WTC11 (cell line): ENCODE measurements at regions not wholly inside any gene's neighbourhood (a gene's known extent, or its start where the extent isn't known, plus 50 kb on each side); places are given as distances from the start of the nearest gene placed in this dataset.

Source experiments
- CREM ChIP-seq: sonication (generic); formaldehyde crosslinking; IDR thresholded peaks from 2 replicates; pipeline ENCODE4 v1.8.1; 2022; ENCODE audit warnings: mild to moderate bottlenecking, missing genetic modification reagents, moderate library complexity
- NR2C2 ChIP-seq: sonication (generic); formaldehyde crosslinking; IDR thresholded peaks from 2 replicates; pipeline ENCODE4 v1.8.0; 2022; ENCODE audit warnings: mild to moderate bottlenecking, missing genetic modification reagents
- SP1 ChIP-seq: sonication (generic); formaldehyde crosslinking; conservative IDR thresholded peaks from 2 replicates; pipeline ENCODE4 v1.8.1; 2022; ENCODE audit warnings: missing genetic modification reagents
- TF ChIP-seq, protein P1 (sequence below): fragments of 200-600 bp; IDR thresholded peaks from 2 replicates; pipeline ENCODE4 v1.8.0; 2022; ENCODE audit warnings: antibody characterized with exemption
- TF ChIP-seq, protein P2 (sequence below): sonication (generic); formaldehyde crosslinking; IDR thresholded peaks from 2 replicates; pipeline ENCODE4 v1.8.1; 2022; ENCODE audit warnings: low read depth, mild to moderate bottlenecking, moderate library complexity, missing genetic modification reagents, borderline replicate concordance
- TF ChIP-seq, protein P3 (sequence below): sonication (generic); formaldehyde crosslinking; IDR thresholded peaks from 2 replicates; pipeline ENCODE4 v1.8.1; 2022; ENCODE audit warnings: missing genetic modification reagents, borderline replicate concordance

DNA sequence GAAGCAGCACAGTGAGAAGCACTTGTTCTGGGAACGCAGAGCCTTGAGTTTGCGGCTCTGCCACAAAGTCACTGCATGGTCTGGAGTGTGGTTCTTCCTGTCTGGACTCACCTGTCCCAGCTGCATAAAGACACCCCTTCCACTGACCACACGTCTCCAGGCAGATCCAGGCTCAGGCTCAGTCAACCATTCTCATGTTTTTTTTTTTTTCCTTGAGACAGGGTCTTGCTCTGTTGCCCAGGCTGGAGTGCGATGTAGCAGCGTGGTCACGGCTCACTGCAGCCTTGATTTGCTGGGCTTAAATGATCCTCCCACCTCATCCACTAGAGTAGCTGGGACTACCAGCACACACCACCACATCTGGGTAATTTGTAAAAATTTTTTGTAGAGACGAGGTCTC, 102.9 kb upstream of the KLF4 start:
- TF ChIP-seq, protein P1, sequence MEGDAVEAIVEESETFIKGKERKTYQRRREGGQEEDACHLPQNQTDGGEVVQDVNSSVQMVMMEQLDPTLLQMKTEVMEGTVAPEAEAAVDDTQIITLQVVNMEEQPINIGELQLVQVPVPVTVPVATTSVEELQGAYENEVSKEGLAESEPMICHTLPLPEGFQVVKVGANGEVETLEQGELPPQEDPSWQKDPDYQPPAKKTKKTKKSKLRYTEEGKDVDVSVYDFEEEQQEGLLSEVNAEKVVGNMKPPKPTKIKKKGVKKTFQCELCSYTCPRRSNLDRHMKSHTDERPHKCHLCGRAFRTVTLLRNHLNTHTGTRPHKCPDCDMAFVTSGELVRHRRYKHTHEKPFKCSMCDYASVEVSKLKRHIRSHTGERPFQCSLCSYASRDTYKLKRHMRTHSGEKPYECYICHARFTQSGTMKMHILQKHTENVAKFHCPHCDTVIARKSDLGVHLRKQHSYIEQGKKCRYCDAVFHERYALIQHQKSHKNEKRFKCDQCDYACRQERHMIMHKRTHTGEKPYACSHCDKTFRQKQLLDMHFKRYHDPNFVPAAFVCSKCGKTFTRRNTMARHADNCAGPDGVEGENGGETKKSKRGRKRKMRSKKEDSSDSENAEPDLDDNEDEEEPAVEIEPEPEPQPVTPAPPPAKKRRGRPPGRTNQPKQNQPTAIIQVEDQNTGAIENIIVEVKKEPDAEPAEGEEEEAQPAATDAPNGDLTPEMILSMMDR = no peak
- TF ChIP-seq, protein P2, sequence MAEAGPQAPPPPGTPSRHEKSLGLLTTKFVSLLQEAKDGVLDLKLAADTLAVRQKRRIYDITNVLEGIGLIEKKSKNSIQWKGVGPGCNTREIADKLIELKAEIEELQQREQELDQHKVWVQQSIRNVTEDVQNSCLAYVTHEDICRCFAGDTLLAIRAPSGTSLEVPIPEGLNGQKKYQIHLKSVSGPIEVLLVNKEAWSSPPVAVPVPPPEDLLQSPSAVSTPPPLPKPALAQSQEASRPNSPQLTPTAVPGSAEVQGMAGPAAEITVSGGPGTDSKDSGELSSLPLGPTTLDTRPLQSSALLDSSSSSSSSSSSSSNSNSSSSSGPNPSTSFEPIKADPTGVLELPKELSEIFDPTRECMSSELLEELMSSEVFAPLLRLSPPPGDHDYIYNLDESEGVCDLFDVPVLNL = no peak
- TF ChIP-seq, protein P3, sequence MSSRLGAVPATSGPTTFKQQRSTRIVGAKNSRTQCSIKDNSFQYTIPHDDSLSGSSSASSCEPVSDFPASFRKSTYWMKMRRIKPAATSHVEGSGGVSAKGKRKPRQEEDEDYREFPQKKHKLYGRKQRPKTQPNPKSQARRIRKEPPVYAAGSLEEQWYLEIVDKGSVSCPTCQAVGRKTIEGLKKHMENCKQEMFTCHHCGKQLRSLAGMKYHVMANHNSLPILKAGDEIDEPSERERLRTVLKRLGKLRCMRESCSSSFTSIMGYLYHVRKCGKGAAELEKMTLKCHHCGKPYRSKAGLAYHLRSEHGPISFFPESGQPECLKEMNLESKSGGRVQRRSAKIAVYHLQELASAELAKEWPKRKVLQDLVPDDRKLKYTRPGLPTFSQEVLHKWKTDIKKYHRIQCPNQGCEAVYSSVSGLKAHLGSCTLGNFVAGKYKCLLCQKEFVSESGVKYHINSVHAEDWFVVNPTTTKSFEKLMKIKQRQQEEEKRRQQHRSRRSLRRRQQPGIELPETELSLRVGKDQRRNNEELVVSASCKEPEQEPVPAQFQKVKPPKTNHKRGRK (CRISPR knock-in tag) = no peak
- TF ChIP-seq CREM (CRISPR knock-in tag) = no peak
- no peak for TF ChIP-seq SP1 (CRISPR knock-in tag)
- no peak for TF ChIP-seq NR2C2 (CRISPR knock-in tag)
